Uterus (tissue), 3 donors: ENCODE measurements at regions not wholly inside any gene's neighbourhood (a gene's known extent, or its start where the extent isn't known, plus 50 kb on each side); places are given as distances from the start of the nearest gene placed in this dataset.
"Not testable (repeated sequence)": the region's sequence is repeated elsewhere in the genome, so short reads cannot be mapped to it uniquely, and the experiment has no call there.

Source experiments
- DNase-seq, 2 donors: peaks; one replicate each; pipeline ENCODE4 v3.0.0-alpha.2; 2019 to 2020
- H3K27ac ChIP-seq, 2 donors: fragments of 200-600 bp; sonication (generic); 1 replicate in 1 of 2; 2 replicates in 1 of 2; pipeline ENCODE4 v1.5.1; 2016 to 2018
- H3K27me3 ChIP-seq, 2 donors: fragments of 200-600 bp; sonication (generic); one replicate each; pipeline ENCODE4 v1.5.1; 2018 to 2019; ENCODE audit warnings: control low read depth in 1 of 2
- H3K36me3 ChIP-seq, 2 donors: fragments of 200-600 bp; sonication (generic); one replicate each; pipeline ENCODE4 v1.5.1; 2019; ENCODE audit warnings: control low read depth in 1 of 2
- H3K4me1 ChIP-seq, 2 donors: fragments of 200-600 bp; sonication (generic); one replicate each; pipeline ENCODE4 v1.5.1; 2018 to 2019; ENCODE audit warnings: control low read depth in 1 of 2
- H3K4me3 ChIP-seq, 2 donors: fragments of 200-600 bp; sonication (generic); 1 replicate in 1 of 2; 2 replicates in 1 of 2; pipeline ENCODE4 v1.5.1; 2018 to 2019; ENCODE audit warnings: mild to moderate bottlenecking in 1 of 2
- H3K9me3 ChIP-seq, 2 donors: fragments of 200-600 bp; sonication (generic); one replicate each; pipeline ENCODE4 v1.5.1; 2019; ENCODE audit warnings: control low read depth in 1 of 2
- POLR2A ChIP-seq, 2 donors: fragments of 450-650 bp; IDR thresholded peaks; one replicate each; pipeline ENCODE4 v1.6.1; 2016; ENCODE audit warnings: antibody characterized with exemption in 2 of 2, mild to moderate bottlenecking in 1 of 2, moderate library complexity in 1 of 2
- intact Hi-C: fragments of 100-400 bp; cut with DNase I; formaldehyde crosslinking; loops from one replicate; pipeline ENCODE4 v1.15.1; 2023; ENCODE audit warnings: low total_unique reads
- TF ChIP-seq, protein P1 (sequence below), 4 experiments: fragments of 200-600 bp in 2 of 4; fragments of 450-650 bp in 2 of 4; sonication (generic) in 2 of 4; IDR thresholded peaks; one replicate each; pipeline ENCODE4 v1.5.1; 2016 to 2019; ENCODE audit warnings: antibody characterized with exemption in 4 of 4, mild to moderate bottlenecking in 2 of 4, moderate library complexity in 1 of 4
- donor health status: DM: yes; HTN: yes; CAD: no.

DNA sequence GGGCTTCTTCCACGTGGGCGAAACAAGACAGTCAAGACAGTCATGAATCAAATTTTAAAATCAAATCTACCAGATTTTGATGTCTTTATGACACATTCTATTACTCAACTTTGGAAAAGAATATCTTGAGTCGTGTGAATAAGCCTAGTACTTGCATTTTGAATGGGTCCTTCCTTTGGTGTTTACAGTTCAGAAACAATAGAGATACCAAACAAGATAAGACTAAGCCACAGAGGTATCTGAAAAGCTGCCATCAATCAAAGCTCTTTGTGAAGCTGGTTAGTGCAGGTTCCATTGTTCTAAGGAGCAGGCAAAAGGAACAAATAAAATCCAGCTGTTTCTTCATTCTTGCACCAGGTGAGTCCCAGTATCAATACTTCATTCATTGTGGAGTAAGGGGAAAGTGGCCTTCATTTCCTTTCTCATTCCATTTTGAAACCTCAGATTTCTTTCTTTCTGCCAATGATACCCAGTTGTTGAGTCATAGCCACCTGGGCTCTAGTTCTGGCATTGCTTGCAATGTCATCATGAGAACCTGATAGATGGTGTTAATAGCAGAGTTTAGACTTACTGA lies 151.7 kb upstream of the L3MBTL4 start:
- Histone ChIP-seq H3K27me3 (no peaks in the 10 kb centered on the region), H3K4me1 (no peaks in the 10 kb centered on the region), H3K27ac (no peak overlapping the region), H3K36me3 (no peaks in the 10 kb centered on the region), H3K4me3 (no peak overlapping the region), H3K9me3 (no peaks in the 10 kb centered on the region)
- no peak for DNase-seq
- no peak for TF ChIP-seq POLR2A (IDR thresholded peaks at IDR 0.05)
- TF ChIP-seq, protein P1, sequence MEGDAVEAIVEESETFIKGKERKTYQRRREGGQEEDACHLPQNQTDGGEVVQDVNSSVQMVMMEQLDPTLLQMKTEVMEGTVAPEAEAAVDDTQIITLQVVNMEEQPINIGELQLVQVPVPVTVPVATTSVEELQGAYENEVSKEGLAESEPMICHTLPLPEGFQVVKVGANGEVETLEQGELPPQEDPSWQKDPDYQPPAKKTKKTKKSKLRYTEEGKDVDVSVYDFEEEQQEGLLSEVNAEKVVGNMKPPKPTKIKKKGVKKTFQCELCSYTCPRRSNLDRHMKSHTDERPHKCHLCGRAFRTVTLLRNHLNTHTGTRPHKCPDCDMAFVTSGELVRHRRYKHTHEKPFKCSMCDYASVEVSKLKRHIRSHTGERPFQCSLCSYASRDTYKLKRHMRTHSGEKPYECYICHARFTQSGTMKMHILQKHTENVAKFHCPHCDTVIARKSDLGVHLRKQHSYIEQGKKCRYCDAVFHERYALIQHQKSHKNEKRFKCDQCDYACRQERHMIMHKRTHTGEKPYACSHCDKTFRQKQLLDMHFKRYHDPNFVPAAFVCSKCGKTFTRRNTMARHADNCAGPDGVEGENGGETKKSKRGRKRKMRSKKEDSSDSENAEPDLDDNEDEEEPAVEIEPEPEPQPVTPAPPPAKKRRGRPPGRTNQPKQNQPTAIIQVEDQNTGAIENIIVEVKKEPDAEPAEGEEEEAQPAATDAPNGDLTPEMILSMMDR (IDR thresholded peaks at IDR 0.05) = no peak
- intact Hi-C loops = no loop called here

DNA sequence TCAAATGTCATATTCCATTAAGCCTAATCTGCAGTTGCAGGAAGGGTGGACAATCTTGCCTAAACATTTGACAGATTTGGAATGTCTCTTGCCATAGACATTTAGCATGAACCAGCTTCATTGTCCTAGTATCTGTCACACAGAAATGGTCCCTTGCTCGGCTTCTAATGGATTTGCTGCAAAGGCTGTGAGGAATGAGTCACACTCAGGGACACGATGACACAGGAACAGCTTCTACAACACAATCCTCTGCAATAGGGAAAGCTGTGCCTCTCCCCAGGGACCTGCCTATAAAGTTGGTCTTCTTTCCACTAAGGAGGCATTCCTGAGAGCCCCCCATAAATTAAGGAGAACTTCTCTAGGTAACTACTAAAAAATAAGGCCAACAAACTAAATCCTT lies 155.1 kb upstream of the L3MBTL4 start:
- no peaks in the 10 kb centered on the region for H3K27me3 ChIP-seq
- no peak for TF ChIP-seq POLR2A (IDR thresholded peaks at IDR 0.05)
- H3K9me3 ChIP-seq = no peaks in the 10 kb centered on the region
- H3K4me3 ChIP-seq = no peak overlapping the region
- no peaks in the 10 kb centered on the region for H3K4me1 ChIP-seq
- DNase-seq = no peak
- no peaks in the 10 kb centered on the region for H3K36me3 ChIP-seq
- intact Hi-C loops = no loop called here
- H3K27ac ChIP-seq = no peak overlapping the region

DNA sequence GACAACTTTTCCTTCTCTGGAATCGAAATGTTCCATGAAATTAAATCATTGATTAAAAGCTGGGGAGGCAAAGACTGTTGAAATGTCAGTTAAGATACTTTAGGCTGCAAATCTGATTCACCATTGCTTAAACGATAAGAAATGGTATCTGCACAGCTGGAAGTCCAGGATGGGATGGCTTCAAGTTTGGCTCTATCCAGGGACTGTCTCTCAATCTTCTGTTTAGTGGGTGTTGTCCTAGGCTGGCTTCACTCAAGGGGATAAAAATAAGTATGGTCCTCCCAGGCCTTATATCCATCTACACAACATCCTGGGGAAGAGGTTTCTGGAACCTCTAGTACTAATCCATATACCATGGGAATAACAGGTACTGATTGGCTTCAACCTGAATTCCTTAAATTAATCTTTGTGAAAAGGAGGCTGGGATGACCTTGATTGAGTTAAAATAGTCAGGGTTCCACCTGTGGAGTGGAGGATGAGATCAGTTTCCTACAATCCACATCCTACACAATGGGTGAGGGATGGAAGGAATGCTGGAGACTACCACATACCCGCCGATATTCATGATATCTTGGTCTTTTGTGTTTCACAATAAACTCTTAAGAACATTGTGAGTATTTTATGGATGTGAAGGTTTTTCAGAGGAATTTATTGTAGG lies 156.0 kb upstream of the L3MBTL4 start:
- Histone ChIP-seq H3K27ac (no peak overlapping the region), H3K9me3 (no peaks in the 10 kb centered on the region), H3K4me3 (no peak overlapping the region), H3K4me1 (no peaks in the 10 kb centered on the region), H3K36me3 (no peaks in the 10 kb centered on the region), H3K27me3 (no peaks in the 10 kb centered on the region)
- TF ChIP-seq POLR2A (IDR thresholded peaks at IDR 0.05) = no peak
- DNase-seq = no peak
- intact Hi-C loops = no loop called here

DNA sequence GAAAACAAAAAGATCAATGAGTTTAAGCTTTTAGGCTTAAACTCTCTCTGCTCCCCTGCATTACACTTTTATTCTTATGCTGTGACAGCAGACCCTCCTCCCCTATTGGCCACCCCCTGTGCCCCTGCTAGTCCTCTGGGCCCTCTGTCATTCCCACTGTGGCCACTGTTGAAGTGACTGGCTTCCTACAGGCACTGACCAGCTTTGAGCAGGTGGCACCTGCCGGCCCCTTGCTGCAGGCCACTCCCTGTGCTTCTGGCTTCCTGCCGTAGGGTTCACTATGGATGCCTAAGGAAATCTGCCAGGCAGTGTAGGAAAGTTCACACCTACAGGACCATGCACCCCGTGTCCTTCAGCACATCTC lies 156.5 kb upstream of the L3MBTL4 start:
- H3K4me3 ChIP-seq = no peak overlapping the region
- H3K27me3 ChIP-seq = no peaks in the 10 kb centered on the region
- no peaks in the 10 kb centered on the region for H3K9me3 ChIP-seq
- TF ChIP-seq, protein P1 (IDR thresholded peaks at IDR 0.05) = no peak
- no peak for TF ChIP-seq POLR2A (IDR thresholded peaks at IDR 0.05)
- intact Hi-C loops = no loop called here
- H3K27ac ChIP-seq = no peak overlapping the region
- no peaks in the 10 kb centered on the region for H3K4me1 ChIP-seq
- DNase-seq = no peak
- no peaks in the 10 kb centered on the region for H3K36me3 ChIP-seq

DNA sequence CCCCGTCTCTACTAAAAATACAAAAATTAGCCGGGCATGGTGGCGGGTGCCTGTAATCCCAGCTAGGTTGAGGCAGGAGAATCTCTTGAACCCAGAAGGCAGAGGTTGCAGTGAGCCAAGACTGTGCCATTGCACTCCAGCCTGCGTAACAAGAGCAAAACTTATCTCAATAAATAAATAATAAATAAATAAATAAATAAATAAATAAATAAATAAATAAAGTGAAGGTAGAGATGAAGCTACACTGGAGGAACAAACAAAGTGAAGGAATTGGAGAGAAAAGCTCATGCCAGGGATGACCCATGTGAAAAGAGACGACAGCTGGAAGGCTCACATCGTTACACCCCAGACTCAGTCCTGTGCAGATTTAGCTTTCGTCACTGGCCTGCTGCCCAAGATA lies 157.3 kb upstream of the ARHGAP28 start:
- H3K4me1 ChIP-seq, H3K27me3 ChIP-seq, H3K9me3 ChIP-seq, H3K4me3 ChIP-seq, intact Hi-C loops, DNase-seq, H3K27ac ChIP-seq, H3K36me3 ChIP-seq: not testable (repeated sequence)

DNA sequence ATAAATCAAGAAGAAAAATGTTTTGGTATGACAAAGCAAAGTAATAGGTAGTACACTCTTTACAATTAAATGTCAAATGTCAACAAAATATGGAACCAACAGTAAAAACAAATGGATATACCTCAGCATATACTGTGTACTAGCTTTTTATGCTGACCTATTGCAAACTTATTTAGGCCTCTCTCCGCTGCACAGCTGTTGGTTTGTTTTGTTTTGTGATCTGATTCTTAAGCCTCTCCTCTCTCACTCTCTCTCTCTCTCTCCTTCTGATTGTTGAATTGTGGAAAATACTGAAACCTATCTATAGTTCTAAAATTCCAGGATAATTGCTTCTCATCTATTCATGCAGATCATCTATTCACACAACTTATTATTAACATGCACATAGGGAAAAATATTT lies 154.9 kb upstream of the ARHGAP28 start:
- Histone ChIP-seq H3K4me3 (no peak overlapping the region), H3K36me3 (no peaks in the 10 kb centered on the region), H3K27ac (no peak overlapping the region), H3K4me1 (no peaks in the 10 kb centered on the region), H3K9me3 (no peaks in the 10 kb centered on the region), H3K27me3 (no peaks in the 10 kb centered on the region)
- TF ChIP-seq, protein P1 (IDR thresholded peaks at IDR 0.05) = no peak
- no peak for TF ChIP-seq POLR2A (IDR thresholded peaks at IDR 0.05)
- intact Hi-C loops = no loop called here
- no peak for DNase-seq

DNA sequence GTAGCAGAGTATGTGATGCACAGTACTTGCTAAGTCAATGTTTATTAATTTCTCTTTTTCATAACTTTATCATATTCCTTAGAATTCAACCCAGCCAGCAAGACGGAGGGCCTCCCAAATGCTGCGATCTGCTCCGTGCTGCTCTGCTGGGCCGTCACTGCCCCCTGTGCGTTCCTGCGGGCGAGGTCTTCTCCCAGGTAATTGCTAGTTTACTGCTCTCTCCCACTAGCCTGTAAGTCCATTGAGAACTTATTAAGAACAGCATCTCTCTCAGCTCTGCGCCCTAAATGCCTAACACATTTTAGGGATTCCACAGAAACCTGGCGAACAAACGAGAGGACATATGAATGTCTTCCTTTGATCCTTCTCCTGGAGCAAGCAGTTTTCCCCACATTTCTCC lies 153.6 kb upstream of the ARHGAP28 start:
- no peak overlapping the region for H3K27ac ChIP-seq
- no peaks in the 10 kb centered on the region for H3K27me3 ChIP-seq
- TF ChIP-seq, protein P1 (IDR thresholded peaks at IDR 0.05) = no peak
- TF ChIP-seq POLR2A (IDR thresholded peaks at IDR 0.05) = no peak
- intact Hi-C loops = no loop called here
- no peak overlapping the region for H3K4me3 ChIP-seq
- no peaks in the 10 kb centered on the region for H3K36me3 ChIP-seq
- DNase-seq = no peak
- no peaks in the 10 kb centered on the region for H3K9me3 ChIP-seq
- no peaks in the 10 kb centered on the region for H3K4me1 ChIP-seq
